ENCODE measurements at regions not wholly inside any gene's neighbourhood (a gene's known extent, or its start where the extent isn't known, plus 50 kb on each side); places are given as distances from the start of the nearest gene placed in this dataset.

DNA sequence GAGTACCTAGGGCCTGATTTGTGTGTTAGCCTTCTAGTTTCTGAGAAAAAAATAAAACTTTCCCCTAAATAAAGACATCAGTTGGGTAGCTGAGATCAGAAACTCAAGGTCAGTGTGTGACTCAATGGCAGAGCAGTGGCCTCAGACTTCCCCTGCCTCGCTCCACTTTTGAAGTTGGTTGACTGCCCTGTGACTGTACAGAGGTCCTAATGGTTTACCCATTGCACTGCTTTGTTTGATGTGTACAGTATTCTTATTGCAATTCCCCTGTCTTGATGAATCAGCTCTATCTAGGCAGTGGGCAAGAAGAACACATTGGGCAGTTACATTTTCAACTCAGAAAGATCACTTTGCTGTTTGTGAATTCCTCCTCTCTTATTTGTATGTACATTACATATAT, 315.7 kb downstream of the KCNS3 start:
- TF ChIP-seq, protein P1, sequence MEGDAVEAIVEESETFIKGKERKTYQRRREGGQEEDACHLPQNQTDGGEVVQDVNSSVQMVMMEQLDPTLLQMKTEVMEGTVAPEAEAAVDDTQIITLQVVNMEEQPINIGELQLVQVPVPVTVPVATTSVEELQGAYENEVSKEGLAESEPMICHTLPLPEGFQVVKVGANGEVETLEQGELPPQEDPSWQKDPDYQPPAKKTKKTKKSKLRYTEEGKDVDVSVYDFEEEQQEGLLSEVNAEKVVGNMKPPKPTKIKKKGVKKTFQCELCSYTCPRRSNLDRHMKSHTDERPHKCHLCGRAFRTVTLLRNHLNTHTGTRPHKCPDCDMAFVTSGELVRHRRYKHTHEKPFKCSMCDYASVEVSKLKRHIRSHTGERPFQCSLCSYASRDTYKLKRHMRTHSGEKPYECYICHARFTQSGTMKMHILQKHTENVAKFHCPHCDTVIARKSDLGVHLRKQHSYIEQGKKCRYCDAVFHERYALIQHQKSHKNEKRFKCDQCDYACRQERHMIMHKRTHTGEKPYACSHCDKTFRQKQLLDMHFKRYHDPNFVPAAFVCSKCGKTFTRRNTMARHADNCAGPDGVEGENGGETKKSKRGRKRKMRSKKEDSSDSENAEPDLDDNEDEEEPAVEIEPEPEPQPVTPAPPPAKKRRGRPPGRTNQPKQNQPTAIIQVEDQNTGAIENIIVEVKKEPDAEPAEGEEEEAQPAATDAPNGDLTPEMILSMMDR (IDR thresholded peaks at IDR 0.05) = no peak
- TF ChIP-seq POLR2A (IDR thresholded peaks at IDR 0.05) = no peak
